Panc1 (cell line): ENCODE measurements at regions not wholly inside any gene's neighbourhood (a gene's known extent, or its start where the extent isn't known, plus 50 kb on each side); places are given as distances from the start of the nearest gene placed in this dataset.

Experiments used
- ATAC-seq: fragments of 200-7000 bp; cut with Tn5 transposase; 2 replicates; pipeline ENCODE4 v1.9.1; 2020; ENCODE audit warnings: mild to moderate bottlenecking, moderate library complexity
- BruUV-seq: library from RNA; stranded (reverse); fragments of 400-500 nt; replicated peaks from 2 replicates; lab custom pipeline; 2021; lab: Mats Ljungman, UMichigan
- CTCF ChIA-PET: fragments of 300-600 bp; sonication (Branson Sonifier 250); formaldehyde crosslinking; loops from one replicate; lab custom pipeline; 2022; ENCODE audit warnings: antibody characterized with exemption; lab: Charles Lee
- POLR2A ChIA-PET: fragments of 300-600 bp; sonication (Branson Sonifier 250); formaldehyde crosslinking; loops from one replicate; lab custom pipeline; 2022; ENCODE audit warnings: antibody characterized with exemption; lab: Charles Lee
- DNase-seq: peaks from one replicate; pipeline ENCODE4 v3.0.0-alpha.2; 2010; ENCODE audit warnings: low read depth, low spot score
- H3K27ac ChIP-seq: 2 replicates; pipeline ENCODE4 v1.5.1; 2011; ENCODE audit warnings: mild to moderate bottlenecking, low read length, inconsistent platforms
- H3K27me3 ChIP-seq: fragments of 200-500 bp; sonication (Bioruptor generic); 2 replicates; pipeline ENCODE4 v1.6.0; 2014; ENCODE audit warnings: low read length, inconsistent platforms; ENCODE audit not compliant: control insufficient read depth, insufficient read depth
- H3K36me3 ChIP-seq: fragments of 200-500 bp; sonication (Bioruptor generic); 2 replicates; pipeline ENCODE4 v1.5.1; 2014; ENCODE audit warnings: inconsistent platforms, mild to moderate bottlenecking, low read length, moderate library complexity; ENCODE audit not compliant: control insufficient read depth, insufficient read depth
- H3K4me1 ChIP-seq: 2 replicates; pipeline ENCODE4 v1.5.1; 2011; ENCODE audit warnings: inconsistent platforms, mild to moderate bottlenecking, low read length, moderate library complexity; ENCODE audit not compliant: control insufficient read depth, insufficient read depth
- H3K4me3 ChIP-seq, 2 experiments: 2 replicates each; pipeline ENCODE4 v1.5.1; 2011 to 2012; ENCODE audit warnings: low read depth in 2 of 2, low read length in 2 of 2, mild to moderate bottlenecking in 2 of 2, inconsistent platforms in 1 of 2, moderate library complexity in 1 of 2
- H3K9me3 ChIP-seq: fragments of 200-500 bp; sonication (Bioruptor generic); 2 replicates; pipeline ENCODE4 v1.5.1; 2014; ENCODE audit warnings: low read depth, mild to moderate bottlenecking, inconsistent platforms, low read length, moderate library complexity; ENCODE audit not compliant: control insufficient read depth, insufficient read depth
- POLR2AphosphoS5 ChIP-seq: IDR thresholded peaks from 2 replicates; pipeline ENCODE4 v1.6.1; 2012; ENCODE audit warnings: mild to moderate bottlenecking, low read depth, low read length, moderate library complexity
- SIN3A ChIP-seq: IDR thresholded peaks from 2 replicates; pipeline ENCODE4 v1.6.1; 2012; ENCODE audit warnings: low read depth, mild to moderate bottlenecking, low read length, moderate library complexity, borderline replicate concordance; ENCODE audit not compliant: insufficient read depth
- TCF7L2 ChIP-seq: IDR thresholded peaks from 2 replicates; pipeline ENCODE4 v1.6.1; 2011; ENCODE audit warnings: mild to moderate bottlenecking, low read depth, low read length, inconsistent platforms
- in situ Hi-C: cut with HindIII; loops from 2 replicates; pipeline ENCODE4 v1.10.0; 2016; ENCODE audit warnings: low sequenced_read_pairs, low pct_unique_long_range_greater_than_20kb
- intact Hi-C: fragments of 100-400 bp; cut with micrococcal nuclease; formaldehyde crosslinking; loops from one replicate; pipeline ENCODE4 v1.10.0; 2022; ENCODE audit not compliant: unreplicated experiment
- TF ChIP-seq, protein P1 (sequence below): fragments of 450-650 bp; IDR thresholded peaks from 2 replicates; pipeline ENCODE4 v1.5.1; 2017; ENCODE audit warnings: mild to moderate bottlenecking
- TF ChIP-seq, protein P2 (sequence below), 2 experiments: IDR thresholded peaks; 2 replicates each; pipeline ENCODE4 v1.6.1; 2011 to 2012; ENCODE audit warnings: low read depth in 2 of 2, control low read depth in 1 of 2, low read length in 1 of 2, mild to moderate bottlenecking in 1 of 2, moderate library complexity in 1 of 2; ENCODE audit not compliant: insufficient read depth in 1 of 2

DNA sequence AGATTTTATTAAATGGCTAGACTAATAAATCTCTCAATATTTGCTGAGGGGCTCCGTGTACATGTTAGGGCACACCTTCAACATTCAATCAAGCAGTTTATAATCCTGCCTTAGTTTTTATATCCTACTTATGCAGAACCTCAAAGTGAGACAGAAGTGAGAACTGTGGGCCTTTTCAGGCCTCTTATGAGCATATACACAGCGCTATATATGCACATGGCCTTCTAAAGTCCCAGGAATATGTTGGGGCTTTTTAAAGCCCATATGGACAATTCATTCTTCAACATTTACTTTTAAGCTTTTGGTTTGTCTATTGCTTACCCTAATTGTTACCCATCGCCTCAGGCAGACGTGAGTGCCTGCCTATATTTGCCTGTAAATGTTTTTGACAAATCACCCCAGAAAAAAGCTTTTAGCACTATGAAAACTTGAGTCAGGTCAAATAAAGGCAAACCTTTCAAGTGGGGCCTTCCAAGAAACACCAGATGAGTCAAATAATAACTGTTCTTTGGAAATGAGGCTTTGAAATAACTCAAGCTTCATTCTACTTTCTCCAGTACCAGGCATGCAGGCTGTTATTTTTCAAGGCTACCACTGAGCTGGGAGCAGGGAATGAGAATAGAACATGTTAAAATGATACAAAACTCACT lies 58.2 kb downstream of the ESM1 start:
- Histone ChIP-seq H3K27ac (no peak overlapping the region), H3K36me3 (no peaks in the 10 kb centered on the region), H3K4me3 (no peak overlapping the region), H3K27me3 (no peaks in the 10 kb centered on the region), H3K4me1 (no peaks in the 10 kb centered on the region), H3K9me3 (0 out of 2 replicates have a peak, but pooled peaks cover 2% of the 10 kb centered on the region)
- intact Hi-C loops (no loop called here), in situ Hi-C loops (no loop called here)
- CTCF ChIA-PET: no interaction called here
- POLR2A ChIA-PET: no interaction called here
- BruUV-seq: no TSS peak
- DNase-seq: no peak
- ATAC-seq: no peak
- TF ChIP-seq SIN3A (no peak), POLR2AphosphoS5 (no peak), TCF7L2 (no peak)
- TF ChIP-seq, protein P1, sequence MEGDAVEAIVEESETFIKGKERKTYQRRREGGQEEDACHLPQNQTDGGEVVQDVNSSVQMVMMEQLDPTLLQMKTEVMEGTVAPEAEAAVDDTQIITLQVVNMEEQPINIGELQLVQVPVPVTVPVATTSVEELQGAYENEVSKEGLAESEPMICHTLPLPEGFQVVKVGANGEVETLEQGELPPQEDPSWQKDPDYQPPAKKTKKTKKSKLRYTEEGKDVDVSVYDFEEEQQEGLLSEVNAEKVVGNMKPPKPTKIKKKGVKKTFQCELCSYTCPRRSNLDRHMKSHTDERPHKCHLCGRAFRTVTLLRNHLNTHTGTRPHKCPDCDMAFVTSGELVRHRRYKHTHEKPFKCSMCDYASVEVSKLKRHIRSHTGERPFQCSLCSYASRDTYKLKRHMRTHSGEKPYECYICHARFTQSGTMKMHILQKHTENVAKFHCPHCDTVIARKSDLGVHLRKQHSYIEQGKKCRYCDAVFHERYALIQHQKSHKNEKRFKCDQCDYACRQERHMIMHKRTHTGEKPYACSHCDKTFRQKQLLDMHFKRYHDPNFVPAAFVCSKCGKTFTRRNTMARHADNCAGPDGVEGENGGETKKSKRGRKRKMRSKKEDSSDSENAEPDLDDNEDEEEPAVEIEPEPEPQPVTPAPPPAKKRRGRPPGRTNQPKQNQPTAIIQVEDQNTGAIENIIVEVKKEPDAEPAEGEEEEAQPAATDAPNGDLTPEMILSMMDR: no peak
- TF ChIP-seq, protein P2, sequence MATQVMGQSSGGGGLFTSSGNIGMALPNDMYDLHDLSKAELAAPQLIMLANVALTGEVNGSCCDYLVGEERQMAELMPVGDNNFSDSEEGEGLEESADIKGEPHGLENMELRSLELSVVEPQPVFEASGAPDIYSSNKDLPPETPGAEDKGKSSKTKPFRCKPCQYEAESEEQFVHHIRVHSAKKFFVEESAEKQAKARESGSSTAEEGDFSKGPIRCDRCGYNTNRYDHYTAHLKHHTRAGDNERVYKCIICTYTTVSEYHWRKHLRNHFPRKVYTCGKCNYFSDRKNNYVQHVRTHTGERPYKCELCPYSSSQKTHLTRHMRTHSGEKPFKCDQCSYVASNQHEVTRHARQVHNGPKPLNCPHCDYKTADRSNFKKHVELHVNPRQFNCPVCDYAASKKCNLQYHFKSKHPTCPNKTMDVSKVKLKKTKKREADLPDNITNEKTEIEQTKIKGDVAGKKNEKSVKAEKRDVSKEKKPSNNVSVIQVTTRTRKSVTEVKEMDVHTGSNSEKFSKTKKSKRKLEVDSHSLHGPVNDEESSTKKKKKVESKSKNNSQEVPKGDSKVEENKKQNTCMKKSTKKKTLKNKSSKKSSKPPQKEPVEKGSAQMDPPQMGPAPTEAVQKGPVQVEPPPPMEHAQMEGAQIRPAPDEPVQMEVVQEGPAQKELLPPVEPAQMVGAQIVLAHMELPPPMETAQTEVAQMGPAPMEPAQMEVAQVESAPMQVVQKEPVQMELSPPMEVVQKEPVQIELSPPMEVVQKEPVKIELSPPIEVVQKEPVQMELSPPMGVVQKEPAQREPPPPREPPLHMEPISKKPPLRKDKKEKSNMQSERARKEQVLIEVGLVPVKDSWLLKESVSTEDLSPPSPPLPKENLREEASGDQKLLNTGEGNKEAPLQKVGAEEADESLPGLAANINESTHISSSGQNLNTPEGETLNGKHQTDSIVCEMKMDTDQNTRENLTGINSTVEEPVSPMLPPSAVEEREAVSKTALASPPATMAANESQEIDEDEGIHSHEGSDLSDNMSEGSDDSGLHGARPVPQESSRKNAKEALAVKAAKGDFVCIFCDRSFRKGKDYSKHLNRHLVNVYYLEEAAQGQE (IDR thresholded peaks at IDR 0.05; ENCODE audit: insufficient read depth in 1 of 2, low read depth in 2 of 2, low read length in 1 of 2): no peak

DNA sequence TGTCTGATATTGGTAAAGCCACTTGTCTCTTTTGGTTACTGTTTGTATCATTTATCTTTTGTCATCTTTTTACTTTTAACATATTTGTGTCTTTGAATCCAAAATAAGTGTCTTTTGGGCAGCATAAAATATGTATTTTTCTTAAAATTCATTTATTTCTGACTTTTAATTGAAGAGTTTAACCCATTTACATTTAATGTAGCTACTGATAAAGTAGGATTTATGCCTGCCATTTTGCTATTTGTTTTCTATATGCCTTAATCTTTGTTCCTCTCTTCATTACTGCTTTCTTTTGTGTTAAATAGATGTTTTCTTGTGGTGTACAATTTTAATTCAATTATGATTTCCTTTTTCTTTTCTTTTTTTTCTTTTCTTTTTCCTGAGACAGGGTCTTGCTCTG lies 60.9 kb downstream of the ESM1 start:
- DNase-seq (no peak), ATAC-seq (no peak)
- TF ChIP-seq, protein P2 (IDR thresholded peaks at IDR 0.05; ENCODE audit: insufficient read depth in 1 of 2, low read depth in 2 of 2, low read length in 1 of 2): no peak
- TF ChIP-seq SIN3A: no peak
- TF ChIP-seq POLR2AphosphoS5: no peak
- no peak for TF ChIP-seq TCF7L2
- TF ChIP-seq, protein P1: no peak
- in situ Hi-C loops (no loop called here), intact Hi-C loops (no loop called here)
- BruUV-seq: no TSS peak
- no peaks in the 10 kb centered on the region for H3K4me1 ChIP-seq
- ChIA-PET CTCF (no interaction called here), POLR2A (no interaction called here)
- H3K9me3 ChIP-seq: 0 out of 2 replicates have a peak, but pooled peaks cover 2% of the 10 kb centered on the region
- no peak overlapping the region for H3K27ac ChIP-seq
- no peak overlapping the region for H3K4me3 ChIP-seq
- H3K36me3 ChIP-seq: no peaks in the 10 kb centered on the region
- no peaks in the 10 kb centered on the region for H3K27me3 ChIP-seq
